ENCODE measurements at regions not wholly inside any gene's neighbourhood (a gene's known extent, or its start where the extent isn't known, plus 50 kb on each side); places are given as distances from the start of the nearest gene placed in this dataset.

DNA sequence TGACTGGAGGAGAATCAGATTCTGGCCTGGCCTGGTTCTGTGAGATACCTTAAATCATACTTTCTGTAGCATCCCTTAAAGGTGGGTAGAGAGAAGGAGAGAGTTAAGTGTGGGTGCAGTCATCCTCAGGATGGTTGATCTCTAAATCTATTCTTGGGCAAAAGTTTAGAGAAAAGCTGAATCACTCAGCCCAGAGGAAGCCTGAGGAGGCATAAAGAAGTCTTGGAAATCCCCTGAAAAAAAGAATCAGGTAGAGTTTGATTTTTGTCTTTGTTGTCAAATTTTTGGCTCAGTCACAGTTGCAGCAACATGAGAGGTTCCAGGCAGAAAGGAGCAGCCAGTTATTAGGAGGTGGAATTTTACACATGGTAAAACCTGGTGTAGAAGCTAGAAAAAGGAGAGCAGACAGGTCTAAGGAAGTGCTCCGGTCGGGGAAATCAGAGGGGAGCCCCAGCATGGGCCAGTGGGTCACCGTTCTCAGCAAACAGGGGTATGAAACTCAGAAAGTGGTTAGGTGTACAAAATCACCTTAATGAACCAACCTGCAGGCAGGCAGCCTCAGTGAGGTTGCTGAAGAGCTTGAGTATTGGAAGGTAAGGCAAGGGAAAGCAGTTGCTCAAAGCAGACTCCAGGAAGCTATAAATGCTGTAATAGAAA, 116.2 kb upstream of the CNTLN start:
- H3K4me3 Mint-ChIP-seq, result no peak overlapping the region
- DNase-seq (ENCODE audit: low read depth, low spot score), result no peak
- no peaks in the 10 kb centered on the region for H3K36me3 Mint-ChIP-seq (ENCODE audit: low read depth)
- no peaks in the 10 kb centered on the region for H3K9me3 Mint-ChIP-seq
- TF ChIP-seq, protein P1, sequence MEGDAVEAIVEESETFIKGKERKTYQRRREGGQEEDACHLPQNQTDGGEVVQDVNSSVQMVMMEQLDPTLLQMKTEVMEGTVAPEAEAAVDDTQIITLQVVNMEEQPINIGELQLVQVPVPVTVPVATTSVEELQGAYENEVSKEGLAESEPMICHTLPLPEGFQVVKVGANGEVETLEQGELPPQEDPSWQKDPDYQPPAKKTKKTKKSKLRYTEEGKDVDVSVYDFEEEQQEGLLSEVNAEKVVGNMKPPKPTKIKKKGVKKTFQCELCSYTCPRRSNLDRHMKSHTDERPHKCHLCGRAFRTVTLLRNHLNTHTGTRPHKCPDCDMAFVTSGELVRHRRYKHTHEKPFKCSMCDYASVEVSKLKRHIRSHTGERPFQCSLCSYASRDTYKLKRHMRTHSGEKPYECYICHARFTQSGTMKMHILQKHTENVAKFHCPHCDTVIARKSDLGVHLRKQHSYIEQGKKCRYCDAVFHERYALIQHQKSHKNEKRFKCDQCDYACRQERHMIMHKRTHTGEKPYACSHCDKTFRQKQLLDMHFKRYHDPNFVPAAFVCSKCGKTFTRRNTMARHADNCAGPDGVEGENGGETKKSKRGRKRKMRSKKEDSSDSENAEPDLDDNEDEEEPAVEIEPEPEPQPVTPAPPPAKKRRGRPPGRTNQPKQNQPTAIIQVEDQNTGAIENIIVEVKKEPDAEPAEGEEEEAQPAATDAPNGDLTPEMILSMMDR (conservative IDR thresholded peaks at IDR 0.05), result no peak
- no peaks in the 10 kb centered on the region for H3K4me1 Mint-ChIP-seq
- H3K27ac Mint-ChIP-seq (ENCODE audit: unreplicated experiment), result no peak overlapping the region
- no peaks in the 10 kb centered on the region for H3K27me3 Mint-ChIP-seq (ENCODE audit: low read depth)

DNA sequence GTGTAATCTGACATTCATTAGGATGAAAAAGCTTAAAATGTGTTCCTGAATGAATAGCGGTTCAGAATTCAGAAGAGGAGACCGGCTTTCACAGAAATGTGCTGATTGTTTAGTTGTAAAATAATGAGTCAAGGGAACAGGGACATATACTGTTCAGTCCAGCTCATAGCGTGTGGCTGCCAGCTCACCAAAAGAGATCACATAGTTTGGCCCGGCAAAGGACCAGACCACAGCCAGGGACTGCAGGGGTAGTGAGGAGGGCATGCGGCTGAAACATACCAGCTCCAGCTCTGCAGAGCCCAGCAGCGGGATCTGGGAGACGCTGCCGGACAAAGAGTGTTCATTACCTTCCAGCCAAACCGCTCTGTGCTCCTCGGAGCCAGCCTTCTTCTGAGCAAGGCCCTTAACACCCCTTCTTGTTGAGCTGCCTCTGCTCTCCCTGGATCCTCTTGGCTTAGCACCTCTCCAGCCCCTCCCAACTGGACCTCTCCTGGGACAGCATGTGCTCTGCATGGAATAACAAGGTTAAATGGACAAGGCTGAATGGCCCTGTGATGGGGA, 116.8 kb upstream of the CNTLN start:
- TF ChIP-seq, protein P1 (conservative IDR thresholded peaks at IDR 0.05), result no peak
- no peak for DNase-seq (ENCODE audit: low read depth, low spot score)
- Mint-ChIP-seq H3K36me3 (ENCODE audit: low read depth) (no peaks in the 10 kb centered on the region), H3K4me3 (no peak overlapping the region), H3K27me3 (ENCODE audit: low read depth) (no peaks in the 10 kb centered on the region), H3K4me1 (no peaks in the 10 kb centered on the region), H3K9me3 (no peaks in the 10 kb centered on the region), H3K27ac (ENCODE audit: unreplicated experiment) (no peak overlapping the region)

DNA sequence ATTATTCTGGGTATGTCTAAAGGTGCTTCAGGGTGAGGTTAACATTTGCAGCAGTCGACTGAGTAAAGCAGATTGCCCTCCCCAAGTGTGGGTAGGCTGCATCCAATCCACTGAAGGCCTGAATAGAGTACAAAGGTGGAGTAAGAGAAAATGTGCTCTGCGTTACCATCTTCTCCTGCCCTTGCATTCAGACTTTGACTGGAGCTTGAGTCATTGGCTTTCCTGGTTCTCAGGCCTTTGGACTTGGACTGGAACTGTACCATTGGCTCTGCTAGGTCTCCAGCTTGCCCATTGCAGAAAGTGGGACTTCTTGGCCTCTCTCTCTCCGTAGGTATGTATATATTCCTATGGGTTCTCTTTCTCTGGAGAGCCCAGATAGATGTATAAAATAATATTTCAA, 120.9 kb upstream of the CNTLN start:
- no peaks in the 10 kb centered on the region for H3K27me3 Mint-ChIP-seq (ENCODE audit: low read depth)
- no peaks in the 10 kb centered on the region for H3K9me3 Mint-ChIP-seq
- H3K36me3 Mint-ChIP-seq (ENCODE audit: low read depth), result no peaks in the 10 kb centered on the region
- no peaks in the 10 kb centered on the region for H3K4me1 Mint-ChIP-seq
- no peak overlapping the region for H3K4me3 Mint-ChIP-seq
- H3K27ac Mint-ChIP-seq (ENCODE audit: unreplicated experiment), result no peak overlapping the region
- no peak for DNase-seq (ENCODE audit: low read depth, low spot score)
- TF ChIP-seq, protein P1 (conservative IDR thresholded peaks at IDR 0.05), result no peak

DNA sequence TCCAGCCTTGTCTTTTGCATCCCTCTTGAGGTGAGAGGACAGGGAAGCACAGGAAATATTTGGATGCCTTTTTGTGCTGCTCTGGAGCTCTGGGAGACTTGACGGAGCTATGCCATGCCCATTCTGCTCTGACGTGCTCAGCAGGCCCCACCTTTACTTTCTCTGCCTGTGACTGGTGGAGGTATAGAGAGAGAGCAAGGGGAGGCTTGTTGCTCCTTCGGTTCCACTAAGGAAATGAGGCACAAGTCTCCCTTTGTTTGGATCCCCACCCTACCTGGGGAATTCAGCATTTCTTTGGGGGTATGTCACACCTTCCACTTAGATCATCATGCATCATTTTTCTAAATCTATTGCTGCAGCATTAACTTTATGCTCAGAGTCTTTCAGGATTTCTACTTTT, 121.8 kb upstream of the CNTLN start:
- Mint-ChIP-seq H3K36me3 (ENCODE audit: low read depth) (no peaks in the 10 kb centered on the region), H3K9me3 (no peaks in the 10 kb centered on the region), H3K4me3 (no peak overlapping the region), H3K27ac (ENCODE audit: unreplicated experiment) (no peak overlapping the region), H3K4me1 (no peaks in the 10 kb centered on the region), H3K27me3 (ENCODE audit: low read depth) (no peaks in the 10 kb centered on the region)
- TF ChIP-seq, protein P1 (conservative IDR thresholded peaks at IDR 0.05), result no peak
- no peak for DNase-seq (ENCODE audit: low read depth, low spot score)

DNA sequence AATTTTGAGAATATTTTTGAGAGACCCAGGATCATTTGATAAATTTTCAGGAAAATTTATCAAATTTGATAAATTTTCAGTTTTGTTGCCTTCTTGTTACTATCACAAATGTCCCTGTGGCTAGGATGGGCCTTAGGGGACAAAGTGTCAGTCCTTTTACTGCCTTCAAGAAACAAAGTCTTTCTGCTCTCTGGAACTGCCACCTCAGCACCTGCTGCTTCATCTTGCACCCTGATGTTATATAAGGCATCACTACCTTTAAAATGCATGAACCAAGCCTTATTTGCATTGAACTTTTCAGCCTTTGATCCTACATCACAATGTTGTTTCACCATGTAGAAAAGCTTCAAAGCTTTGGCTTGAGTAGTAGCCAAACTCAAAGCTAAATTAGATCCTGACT, 123.0 kb upstream of the CNTLN start:
- H3K4me1 Mint-ChIP-seq, result no peaks in the 10 kb centered on the region
- no peaks in the 10 kb centered on the region for H3K36me3 Mint-ChIP-seq (ENCODE audit: low read depth)
- H3K9me3 Mint-ChIP-seq, result no peaks in the 10 kb centered on the region
- TF ChIP-seq, protein P1 (conservative IDR thresholded peaks at IDR 0.05), result no peak
- no peak for DNase-seq (ENCODE audit: low read depth, low spot score)
- H3K4me3 Mint-ChIP-seq, result no peak overlapping the region
- no peak overlapping the region for H3K27ac Mint-ChIP-seq (ENCODE audit: unreplicated experiment)
- H3K27me3 Mint-ChIP-seq (ENCODE audit: low read depth), result no peaks in the 10 kb centered on the region

Data from neural crest cell (in vitro differentiated cells).